ENCODE measurements at regions not wholly inside any gene's neighbourhood (a gene's known extent, or its start where the extent isn't known, plus 50 kb on each side); places are given as distances from the start of the nearest gene placed in this dataset.

DNA sequence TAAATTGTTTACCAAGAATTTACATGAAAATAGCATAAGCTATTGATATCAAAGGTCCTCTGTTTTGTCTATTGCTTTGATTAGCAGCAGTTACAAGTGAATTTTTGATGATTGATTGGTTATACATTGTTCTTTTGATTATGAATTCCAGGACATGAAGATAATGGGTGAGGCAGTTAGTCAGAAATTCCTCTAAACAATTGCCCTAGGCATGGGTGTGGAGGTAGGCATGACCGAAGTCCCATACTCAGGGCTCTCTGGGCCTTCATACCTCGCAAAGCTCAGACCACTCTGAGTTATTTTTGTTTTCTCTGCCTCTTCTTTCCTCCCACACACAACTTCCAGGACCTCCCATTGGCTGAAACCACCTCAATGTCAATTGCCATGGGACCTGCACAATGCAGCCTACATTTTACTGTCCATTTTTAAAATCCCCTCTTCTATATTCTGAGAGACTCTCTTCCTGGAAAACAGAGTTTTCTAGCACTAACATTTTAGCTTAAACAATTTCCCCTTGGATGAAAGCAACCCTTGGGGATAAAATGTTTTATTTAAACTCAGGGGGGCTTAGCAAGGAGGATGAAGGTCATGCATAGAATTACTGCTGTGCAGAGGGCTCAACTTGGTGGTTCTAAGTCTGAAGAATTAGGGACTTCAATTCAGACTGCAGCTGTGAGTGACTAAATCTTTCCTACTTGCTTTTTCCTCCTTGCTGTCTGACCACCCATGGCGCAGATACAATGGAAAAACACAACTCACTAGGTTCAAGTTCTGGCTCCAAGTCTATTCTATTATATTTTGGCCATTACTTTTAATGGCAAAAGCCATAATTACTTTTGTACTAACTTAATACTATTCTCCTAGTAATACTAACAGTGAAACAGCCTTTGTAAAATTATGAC is 594.8 kb downstream of the NTRK3 start:
- no peak for TF ChIP-seq CTCF (IDR thresholded peaks at IDR 0.05)
- no peak for TF ChIP-seq ZFX (IDR thresholded peaks at IDR 0.05; ENCODE audit: borderline replicate concordance)

Data from 22Rv1 (cell line).